NCI-H2227 (cell line): ENCODE measurements at regions not wholly inside any gene's neighbourhood (a gene's known extent, or its start where the extent isn't known, plus 50 kb on each side); places are given as distances from the start of the nearest gene placed in this dataset.
A peak's percentile ranks its signal among the peaks of the same experiment; 100 is the strongest.
"Not testable (repeated sequence)": the region's sequence is repeated elsewhere in the genome, so short reads cannot be mapped to it uniquely, and the experiment has no call there.

Experiments
- DNase-seq: peaks from one replicate; lab custom pipeline; 2025; ENCODE audit not compliant: unreplicated experiment; lab: John Stamatoyannopoulos, UW

- DNase-seq, result no peak
Measured at GRCh38 chr19:27843861-27844260, 1369.1 kb downstream of the UQCRFS1 start.

GRCh38 chr19:27833031-27833430 is 1379.9 kb downstream of the UQCRFS1 start:
- no peak for DNase-seq

DNA sequence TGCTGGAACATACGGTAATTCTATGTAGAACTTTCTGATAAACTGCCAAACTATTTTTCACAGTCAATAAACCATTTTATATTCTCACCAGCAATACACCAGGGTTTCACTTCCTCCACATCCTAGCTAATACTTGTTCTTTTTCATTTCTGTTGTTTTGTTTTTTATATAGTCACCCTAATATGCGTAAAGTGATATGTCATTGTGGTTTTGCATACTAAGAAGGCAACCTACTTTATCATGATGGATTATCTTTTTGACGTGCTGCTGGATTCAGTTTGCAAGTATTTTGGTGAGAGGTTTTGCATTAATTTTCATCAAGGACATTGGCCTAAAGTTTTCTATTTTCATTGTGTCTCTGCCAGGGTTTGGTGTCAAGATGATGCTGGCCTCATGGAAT is 1384.1 kb downstream of the UQCRFS1 start:
- no peak for DNase-seq

- DNase-seq, result no peak
Measured at GRCh38 chr19:27824108-27824507, 1388.8 kb downstream of the UQCRFS1 start.

DNA sequence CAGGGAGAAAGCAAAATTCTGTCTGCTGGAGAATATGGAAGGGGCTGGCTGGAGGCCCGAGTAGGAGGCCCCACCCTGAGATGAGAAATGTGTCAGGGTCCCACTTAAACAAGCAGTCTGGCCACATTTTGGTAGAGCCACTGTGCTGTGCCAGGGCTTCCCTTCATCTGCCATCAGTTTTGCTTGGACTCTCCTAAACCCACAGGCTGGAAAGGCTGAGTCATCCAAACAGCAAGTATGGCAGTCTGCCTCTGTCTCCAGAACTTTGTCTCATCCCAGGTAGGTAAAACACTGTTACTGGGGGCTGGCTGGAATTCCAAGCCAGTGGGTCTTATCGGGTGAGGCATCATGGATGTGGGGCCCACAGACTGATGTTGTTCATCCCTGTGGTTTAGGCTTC is 1390.6 kb downstream of the UQCRFS1 start:
- no peak for DNase-seq

DNA sequence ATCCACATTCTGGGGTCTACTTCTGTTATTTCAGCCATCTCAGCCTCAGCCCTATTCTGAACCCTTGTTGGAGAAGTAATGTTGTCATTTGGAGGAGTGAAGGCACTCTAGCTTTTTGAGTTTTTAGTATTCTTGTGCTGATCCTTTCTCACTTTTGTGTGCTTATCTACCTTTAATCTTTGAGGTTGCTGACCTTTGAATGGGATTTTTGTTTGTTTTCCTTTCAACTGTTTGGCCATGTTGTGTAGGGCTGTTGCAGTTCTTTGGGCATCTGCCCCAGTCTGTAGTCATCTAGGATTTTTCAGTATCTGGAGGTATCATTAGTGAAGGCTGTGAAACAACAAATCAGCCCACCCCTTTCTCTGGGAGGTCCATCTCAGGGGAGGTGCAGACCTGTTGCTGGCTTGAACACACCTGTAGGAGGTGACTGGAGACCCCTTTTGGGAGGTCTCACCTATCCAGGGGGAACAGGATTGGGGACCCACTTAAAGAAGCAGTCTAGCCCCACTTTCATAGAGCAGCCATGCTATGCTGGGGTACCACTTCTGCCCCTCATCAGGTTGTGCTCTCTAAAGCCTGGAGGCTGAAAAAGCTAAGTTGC is 1391.4 kb downstream of the UQCRFS1 start:
- DNase-seq, result no peak

DNA sequence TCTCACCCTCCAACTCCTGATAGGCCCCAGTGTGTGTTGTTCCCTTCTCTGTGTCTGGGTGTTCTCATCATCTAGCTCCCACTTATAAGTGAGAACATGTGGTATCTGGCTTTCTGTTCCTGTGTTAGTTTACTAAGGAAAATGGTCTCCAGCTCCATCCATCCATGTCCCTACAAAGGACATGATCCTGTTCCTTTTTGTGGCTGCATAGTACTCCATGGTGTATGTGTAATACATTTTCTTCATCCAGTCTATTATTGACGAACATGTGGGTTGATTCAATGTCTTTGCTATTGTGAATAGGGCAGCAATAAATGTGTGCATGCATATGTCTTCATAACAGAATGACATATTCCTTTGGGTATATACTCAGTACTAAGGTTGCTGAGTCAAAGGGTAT is 1397.0 kb downstream of the UQCRFS1 start:
- DNase-seq, result no peak

DNA sequence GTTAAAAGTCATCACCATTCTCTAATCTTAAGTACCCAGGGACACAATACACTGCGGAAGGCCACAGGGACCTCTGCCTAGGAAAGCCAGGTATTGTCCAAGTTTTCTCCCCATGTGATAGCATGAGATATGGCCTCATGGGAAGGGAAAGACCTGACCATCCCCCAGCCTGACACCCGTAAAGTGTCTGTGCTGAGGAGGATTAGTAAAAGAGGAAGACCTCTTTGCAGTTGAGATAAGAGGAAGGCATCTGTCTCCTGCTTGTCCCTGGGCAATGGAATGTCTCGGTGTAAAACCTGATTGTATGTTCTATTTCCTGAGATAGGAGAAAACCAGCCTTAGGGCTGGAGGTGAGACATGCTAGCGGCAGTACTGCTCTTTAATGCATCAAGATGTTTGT is 1398.1 kb downstream of the UQCRFS1 start:
- not testable (repeated sequence) for DNase-seq

GRCh38 chr19:27814274-27814673 is 1398.7 kb downstream of the UQCRFS1 start:
- DNase-seq, result not testable (repeated sequence)

- no peak for DNase-seq
Measured at GRCh38 chr19:27806471-27807070, 1406.4 kb downstream of the UQCRFS1 start.

- DNase-seq, result no peak
Measured at GRCh38 chr19:27805848-27806247, 1407.1 kb downstream of the UQCRFS1 start.

DNA sequence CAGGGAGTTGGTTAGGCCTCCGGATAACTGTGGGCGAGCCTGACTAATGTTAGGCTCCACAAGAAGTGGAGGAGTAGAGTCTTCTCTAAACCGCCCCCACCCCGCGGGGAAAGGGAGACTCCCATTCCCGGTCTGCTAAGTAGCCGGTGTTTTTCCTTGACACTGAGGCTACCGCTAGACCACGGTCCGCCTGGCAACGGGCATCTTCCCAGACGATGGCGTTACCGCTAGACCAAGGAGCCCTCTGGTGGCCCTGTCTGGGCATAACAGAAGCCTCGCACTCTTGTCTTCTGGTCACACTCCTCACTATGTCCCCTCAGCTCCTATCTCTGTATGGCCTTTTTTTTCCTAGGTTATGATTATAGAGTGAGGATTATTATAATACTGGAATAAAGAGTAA is 1410.7 kb downstream of the UQCRFS1 start:
- not testable (repeated sequence) for DNase-seq

- DNase-seq, result no peak
Measured at GRCh38 chr19:27796540-27796939, 1416.4 kb downstream of the UQCRFS1 start.

DNA sequence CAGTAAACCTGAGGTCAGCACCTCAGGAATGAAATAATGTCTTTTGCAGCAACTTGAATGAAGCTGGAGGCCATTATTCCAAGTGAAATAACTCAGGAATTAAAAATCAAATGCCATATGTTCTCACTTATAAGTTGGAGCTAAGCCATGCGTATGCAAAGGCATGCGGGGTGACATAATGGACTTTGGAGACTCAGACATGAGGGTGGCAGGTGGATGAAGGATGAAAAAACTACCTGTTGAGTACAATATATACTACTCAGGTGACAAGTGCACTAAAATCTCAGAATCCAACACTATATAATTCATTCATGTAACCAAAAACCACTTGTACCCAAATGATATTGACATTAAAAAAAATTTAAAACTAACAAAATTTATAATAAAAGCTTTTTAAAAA is 1416.9 kb downstream of the UQCRFS1 start:
- no peak for DNase-seq

GRCh38 chr19:27795369-27795768 is 1417.6 kb downstream of the UQCRFS1 start:
- no peak for DNase-seq

GRCh38 chr19:27794494-27795042 is 1418.4 kb downstream of the UQCRFS1 start:
- peak; percentile 60 for DNase-seq

DNA sequence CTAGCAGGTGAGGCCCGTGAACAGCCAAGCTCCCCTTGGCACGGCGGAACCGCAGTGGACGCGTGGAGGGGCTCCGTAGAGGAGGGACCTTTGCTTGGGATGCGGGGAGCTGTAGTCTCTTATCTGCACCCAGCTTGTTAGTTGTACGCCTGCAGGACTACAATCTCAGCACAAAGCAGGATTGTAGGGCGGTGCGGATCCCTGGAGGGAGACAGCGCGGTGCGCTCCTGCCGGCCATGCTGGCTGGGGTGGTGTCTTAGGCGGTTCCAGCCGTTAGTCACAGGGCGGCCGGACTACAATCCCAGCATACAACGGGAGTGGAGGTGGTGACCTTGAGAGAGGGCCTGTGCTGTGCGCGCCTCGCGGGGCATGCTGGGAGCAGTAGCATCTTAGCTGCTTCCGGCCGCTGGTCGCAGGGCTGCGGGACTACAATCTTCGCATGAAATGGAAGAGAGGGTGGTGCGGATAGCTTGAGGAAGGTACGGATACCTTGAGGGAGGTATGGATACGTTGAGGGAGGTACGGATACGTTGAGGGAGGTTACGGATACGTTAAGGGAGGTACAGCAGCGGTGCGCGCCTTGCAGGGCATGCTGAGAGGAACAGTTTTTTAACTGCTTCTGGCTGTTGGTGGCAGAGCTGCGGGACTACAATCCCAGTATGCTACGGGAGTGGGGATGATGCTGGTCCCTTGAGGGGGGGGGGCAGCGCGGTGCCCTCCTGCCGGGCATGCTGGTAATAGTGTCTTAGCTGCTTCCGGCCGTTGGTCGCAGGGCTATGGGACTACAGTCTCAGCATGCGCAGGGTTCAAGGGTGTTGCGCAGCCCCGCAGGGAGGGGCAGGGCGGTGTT is 1419.1 kb downstream of the UQCRFS1 start:
- DNase-seq, result peak; percentile 99

DNA sequence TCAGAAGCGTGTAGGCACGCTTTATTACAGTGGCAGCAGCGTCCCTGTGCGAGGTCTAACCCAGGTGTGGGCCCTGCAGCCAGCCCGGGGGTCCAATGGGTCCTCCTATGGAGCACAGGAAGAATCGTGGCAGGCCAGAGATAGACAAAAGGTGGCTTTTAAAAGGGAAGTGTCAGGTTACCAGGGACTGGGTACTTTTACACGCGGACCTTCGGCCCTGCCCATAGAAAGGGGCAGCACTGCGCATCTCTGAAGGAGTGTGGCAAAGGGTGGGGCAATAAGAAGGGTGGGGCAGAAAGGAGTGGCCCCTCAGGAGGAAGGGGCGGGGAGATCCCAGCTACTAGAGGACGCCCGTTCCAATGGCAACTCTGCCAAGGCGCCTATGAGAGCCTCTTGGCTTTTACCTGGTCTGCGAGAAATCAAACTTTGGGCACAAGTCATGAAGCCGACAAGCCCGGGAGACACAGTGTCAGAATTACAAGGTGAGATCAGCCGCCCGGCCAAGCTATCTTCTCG is 1419.8 kb downstream of the UQCRFS1 start:
- DNase-seq, result peak; percentile 96

GRCh38 chr19:27792576-27793127 is 1420.3 kb downstream of the UQCRFS1 start:
- DNase-seq, result no peak

DNA sequence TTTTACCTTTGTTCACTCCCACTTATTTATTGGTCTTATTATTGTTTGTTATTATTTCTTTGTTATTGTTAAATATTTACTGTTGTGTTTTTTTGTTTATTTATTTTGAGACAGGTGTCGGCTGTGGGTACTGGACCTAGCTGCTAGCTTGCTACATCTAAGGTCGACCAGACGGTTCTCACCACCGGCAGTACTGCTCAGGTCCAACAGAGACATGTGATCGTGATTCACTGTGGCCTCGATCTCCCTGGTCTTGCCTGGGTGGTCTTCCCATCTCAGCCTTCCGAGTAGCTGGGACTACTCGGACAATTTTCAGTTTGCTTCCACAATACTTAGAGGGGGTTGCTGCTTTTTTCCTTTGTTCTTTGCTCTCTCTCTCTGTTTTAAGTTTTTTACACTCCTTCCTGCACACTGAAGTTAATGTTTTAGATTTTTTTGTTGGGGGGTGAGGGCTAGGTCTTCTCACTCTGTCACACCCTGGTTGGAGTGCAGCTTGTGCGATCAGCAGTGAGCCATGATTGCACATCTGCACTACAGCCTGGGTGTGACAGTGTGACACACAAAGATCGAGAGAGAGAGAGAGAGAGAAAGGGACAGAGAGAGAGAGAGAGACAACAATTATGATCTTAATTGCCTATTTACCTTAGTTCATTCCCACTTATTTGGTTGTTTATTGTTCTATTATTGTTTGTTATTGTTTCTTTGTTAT is 1432.4 kb downstream of the UQCRFS1 start:
- DNase-seq, result no peak

GRCh38 chr19:27779954-27780353 is 1433.0 kb downstream of the UQCRFS1 start:
- DNase-seq, result no peak
